ENCODE measurements at regions not wholly inside any gene's neighbourhood (a gene's known extent, or its start where the extent isn't known, plus 50 kb on each side); places are given as distances from the start of the nearest gene placed in this dataset.

GRCh38 chr10:33665501-33665900 lies 331.0 kb upstream of the NRP1 start:
- no peak overlapping the region for H3K4me3 ChIP-seq (ENCODE audit: low read length)
- H3K9me3 ChIP-seq (ENCODE audit: control insufficient read depth, insufficient read depth, low read length): no peaks in the 10 kb centered on the region
- H3K9me2 ChIP-seq (replicated peaks; ENCODE audit: control insufficient read depth, low read length): no peaks in the 10 kb centered on the region
- no peaks in the 10 kb centered on the region for H3F3A ChIP-seq (ENCODE audit: control insufficient read depth, insufficient read depth)
- H4K20me1 ChIP-seq (ENCODE audit: control insufficient read depth, insufficient read depth, low read depth, low read length): no peaks in the 10 kb centered on the region
- no peaks in the 10 kb centered on the region for H3K36me3 ChIP-seq (ENCODE audit: control insufficient read depth, low read length)
- H3K27me3 ChIP-seq (ENCODE audit: control insufficient read depth, low read length): no peaks in the 10 kb centered on the region
- H3K27ac ChIP-seq (ENCODE audit: low read depth, low read length): no peak overlapping the region
- H3K79me2 ChIP-seq (ENCODE audit: control insufficient read depth, low read length): no peaks in the 10 kb centered on the region
- TF ChIP-seq CTCF (IDR thresholded peaks at IDR 0.05; ENCODE audit: low read depth, low read length, poor library complexity, severe bottlenecking) (no peak), EZH2phosphoT487 (IDR thresholded peaks at IDR 0.05; ENCODE audit: borderline replicate concordance, low read length) (no peak)
- H3K4me2 ChIP-seq (ENCODE audit: low read length): no peak overlapping the region
- no peaks in the 10 kb centered on the region for H3K4me1 ChIP-seq (ENCODE audit: control insufficient read depth, low read length)

GRCh38 chr10:33664070-33664469 lies 329.6 kb upstream of the NRP1 start:
- Histone ChIP-seq H3K27me3 (ENCODE audit: control insufficient read depth, low read length) (no peaks in the 10 kb centered on the region), H3K9me3 (ENCODE audit: control insufficient read depth, insufficient read depth, low read length) (no peaks in the 10 kb centered on the region), H3K9me2 (replicated peaks; ENCODE audit: control insufficient read depth, low read length) (no peaks in the 10 kb centered on the region), H3K27ac (ENCODE audit: low read depth, low read length) (no peak overlapping the region), H3F3A (ENCODE audit: control insufficient read depth, insufficient read depth) (no peaks in the 10 kb centered on the region), H3K79me2 (ENCODE audit: control insufficient read depth, low read length) (no peaks in the 10 kb centered on the region), H3K4me3 (ENCODE audit: low read length) (no peak overlapping the region), H3K36me3 (ENCODE audit: control insufficient read depth, low read length) (no peaks in the 10 kb centered on the region), H3K4me1 (ENCODE audit: control insufficient read depth, low read length) (no peaks in the 10 kb centered on the region), H4K20me1 (ENCODE audit: control insufficient read depth, insufficient read depth, low read depth, low read length) (no peaks in the 10 kb centered on the region), H3K4me2 (ENCODE audit: low read length) (no peak overlapping the region)
- TF ChIP-seq EZH2phosphoT487 (IDR thresholded peaks at IDR 0.05; ENCODE audit: borderline replicate concordance, low read length): no peak

- TF ChIP-seq EZH2phosphoT487 (IDR thresholded peaks at IDR 0.05; ENCODE audit: borderline replicate concordance, low read length) (no peak), CTCF (IDR thresholded peaks at IDR 0.05; ENCODE audit: low read depth, low read length, poor library complexity, severe bottlenecking) (no peak)
- no peaks in the 10 kb centered on the region for H3K9me3 ChIP-seq (ENCODE audit: control insufficient read depth, insufficient read depth, low read length)
- H3K36me3 ChIP-seq (ENCODE audit: control insufficient read depth, low read length): no peaks in the 10 kb centered on the region
- H3K27ac ChIP-seq (ENCODE audit: low read depth, low read length): no peak overlapping the region
- H3K4me3 ChIP-seq (ENCODE audit: low read length): no peak overlapping the region
- no peaks in the 10 kb centered on the region for H4K20me1 ChIP-seq (ENCODE audit: control insufficient read depth, insufficient read depth, low read depth, low read length)
- no peak overlapping the region for H3K4me2 ChIP-seq (ENCODE audit: low read length)
- H3K27me3 ChIP-seq (ENCODE audit: control insufficient read depth, low read length): no peaks in the 10 kb centered on the region
- no peaks in the 10 kb centered on the region for H3K4me1 ChIP-seq (ENCODE audit: control insufficient read depth, low read length)
- H3F3A ChIP-seq (ENCODE audit: control insufficient read depth, insufficient read depth): no peaks in the 10 kb centered on the region
- no peaks in the 10 kb centered on the region for H3K9me2 ChIP-seq (replicated peaks; ENCODE audit: control insufficient read depth, low read length)
- no peaks in the 10 kb centered on the region for H3K79me2 ChIP-seq (ENCODE audit: control insufficient read depth, low read length)
These were observed 327.3 kb upstream of the NRP1 start for GRCh38 chr10:33661580-33662336.

- H3K9me3 ChIP-seq (ENCODE audit: control insufficient read depth, insufficient read depth, low read length): no peaks in the 10 kb centered on the region
- H3K4me3 ChIP-seq (ENCODE audit: low read length): no peak overlapping the region
- H3K79me2 ChIP-seq (ENCODE audit: control insufficient read depth, low read length): no peaks in the 10 kb centered on the region
- no peak for TF ChIP-seq EZH2phosphoT487 (IDR thresholded peaks at IDR 0.05; ENCODE audit: borderline replicate concordance, low read length)
- TF ChIP-seq CTCF (IDR thresholded peaks at IDR 0.05; ENCODE audit: low read depth, low read length, poor library complexity, severe bottlenecking): no peak
- no peak overlapping the region for H3K4me2 ChIP-seq (ENCODE audit: low read length)
- no peak overlapping the region for H3K27ac ChIP-seq (ENCODE audit: low read depth, low read length)
- no peaks in the 10 kb centered on the region for H3K27me3 ChIP-seq (ENCODE audit: control insufficient read depth, low read length)
- H3F3A ChIP-seq (ENCODE audit: control insufficient read depth, insufficient read depth): no peaks in the 10 kb centered on the region
- H3K36me3 ChIP-seq (ENCODE audit: control insufficient read depth, low read length): no peaks in the 10 kb centered on the region
- no peaks in the 10 kb centered on the region for H4K20me1 ChIP-seq (ENCODE audit: control insufficient read depth, insufficient read depth, low read depth, low read length)
- no peaks in the 10 kb centered on the region for H3K4me1 ChIP-seq (ENCODE audit: control insufficient read depth, low read length)
- H3K9me2 ChIP-seq (replicated peaks; ENCODE audit: control insufficient read depth, low read length): no peaks in the 10 kb centered on the region
These were observed 325.9 kb upstream of the NRP1 start for GRCh38 chr10:33660329-33660728.
